ENCODE measurements at regions not wholly inside any gene's neighbourhood (a gene's known extent, or its start where the extent isn't known, plus 50 kb on each side); places are given as distances from the start of the nearest gene placed in this dataset.

DNA sequence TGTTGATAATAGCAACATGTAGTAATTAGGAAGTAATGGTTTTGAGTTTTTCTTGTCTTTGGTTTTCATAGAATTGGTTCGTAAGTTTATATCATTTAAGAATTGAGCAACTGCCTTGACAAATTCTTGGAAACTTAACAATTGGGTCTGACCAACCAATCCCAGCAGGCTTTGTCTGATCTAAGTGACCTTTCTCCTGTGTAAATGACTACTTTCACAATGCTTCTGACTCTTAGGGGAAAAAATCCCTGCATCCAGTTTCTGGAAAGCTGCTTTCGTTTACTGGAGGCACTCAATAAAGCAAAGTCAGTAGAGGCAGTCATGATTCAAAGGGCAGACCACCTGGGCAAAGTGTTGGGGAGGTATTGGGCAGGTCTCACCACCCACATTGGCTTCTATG is 303.6 kb upstream of the FAM78B start:
- peaks cover 13% of the 10 kb centered on the region in 2 experiments for H3K4me1 Mint-ChIP-seq
- Histone ChIP-seq H3K27ac (ENCODE audit: insufficient read length, low read depth, low read length) (no peak overlapping the region), H2BK5ac (ENCODE audit: insufficient read length, low read length) (no peak overlapping the region), H2BK15ac (ENCODE audit: low read depth, low read length) (no peak overlapping the region), H3K14ac (ENCODE audit: insufficient read depth, low read length) (no peak overlapping the region), H2AK5ac (ENCODE audit: insufficient read length, low read length) (no peak overlapping the region), H4K20me1 (ENCODE audit: control insufficient read depth, insufficient read depth, insufficient read length) (no peaks in the 10 kb centered on the region), H4K91ac (ENCODE audit: insufficient read length, low read depth, low read length) (no peak overlapping the region), H2AFZ (ENCODE audit: low read length) (no peak overlapping the region), H2BK12ac (ENCODE audit: insufficient read length, low read depth, low read length) (no peak overlapping the region), H3K79me2 (ENCODE audit: insufficient read depth, low read length) (no peaks in the 10 kb centered on the region), H3K9ac (ENCODE audit: extremely low read depth, insufficient read length, low read length) (no peak overlapping the region), H3T11ph (ENCODE audit: low read length) (no peak overlapping the region), H3K4ac (ENCODE audit: low read depth, low read length) (no peak overlapping the region), H3K56ac (ENCODE audit: insufficient read length, low read depth, low read length) (no peak overlapping the region), H3K9me3 (ENCODE audit: control insufficient read depth, low read depth, low read length) (no peaks in the 10 kb centered on the region), H2BK20ac (ENCODE audit: low read depth, low read length, poor library complexity, severe bottlenecking) (no peak overlapping the region), H3K23ac (ENCODE audit: insufficient read length, low read depth, low read length) (no peak overlapping the region), H3K4me1 (ENCODE audit: insufficient read depth, low read length) (no peaks in the 10 kb centered on the region; the same call in 1 of the 2 replicates), H2BK120ac (ENCODE audit: low read depth, low read length, poor library complexity, severe bottlenecking) (no peak overlapping the region), H3K4me2 (ENCODE audit: insufficient read depth, insufficient read length, low read length) (no peak overlapping the region), H4K8ac (replicated peaks; ENCODE audit: insufficient read length, low read depth, low read length) (no peak overlapping the region), H3K79me1 (ENCODE audit: insufficient read depth, low read depth, low read length, poor library complexity, severe bottlenecking) (no peaks in the 10 kb centered on the region), H4K5ac (ENCODE audit: insufficient read length, low read depth, low read length) (no peak overlapping the region), H3K27me3 (ENCODE audit: insufficient read depth, low read length) (no peaks in the 10 kb centered on the region), H3K23me2 (ENCODE audit: insufficient read length, low read depth, low read length, poor library complexity, severe bottlenecking) (no peaks in the 10 kb centered on the region), H3K18ac (ENCODE audit: insufficient read length, low read depth, low read length) (no peak overlapping the region)
- no peak overlapping the region for H3K27ac Mint-ChIP-seq
- peaks cover 1% of the 10 kb centered on the region; the same call in 1 of the 2 replicates for H3K27me3 Mint-ChIP-seq (ENCODE audit: low read depth)
- TF ChIP-seq, protein P1, sequence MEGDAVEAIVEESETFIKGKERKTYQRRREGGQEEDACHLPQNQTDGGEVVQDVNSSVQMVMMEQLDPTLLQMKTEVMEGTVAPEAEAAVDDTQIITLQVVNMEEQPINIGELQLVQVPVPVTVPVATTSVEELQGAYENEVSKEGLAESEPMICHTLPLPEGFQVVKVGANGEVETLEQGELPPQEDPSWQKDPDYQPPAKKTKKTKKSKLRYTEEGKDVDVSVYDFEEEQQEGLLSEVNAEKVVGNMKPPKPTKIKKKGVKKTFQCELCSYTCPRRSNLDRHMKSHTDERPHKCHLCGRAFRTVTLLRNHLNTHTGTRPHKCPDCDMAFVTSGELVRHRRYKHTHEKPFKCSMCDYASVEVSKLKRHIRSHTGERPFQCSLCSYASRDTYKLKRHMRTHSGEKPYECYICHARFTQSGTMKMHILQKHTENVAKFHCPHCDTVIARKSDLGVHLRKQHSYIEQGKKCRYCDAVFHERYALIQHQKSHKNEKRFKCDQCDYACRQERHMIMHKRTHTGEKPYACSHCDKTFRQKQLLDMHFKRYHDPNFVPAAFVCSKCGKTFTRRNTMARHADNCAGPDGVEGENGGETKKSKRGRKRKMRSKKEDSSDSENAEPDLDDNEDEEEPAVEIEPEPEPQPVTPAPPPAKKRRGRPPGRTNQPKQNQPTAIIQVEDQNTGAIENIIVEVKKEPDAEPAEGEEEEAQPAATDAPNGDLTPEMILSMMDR (conservative IDR thresholded peaks at IDR 0.05): no peak
- DNase-seq: no peak
- peaks cover under 1 to 3% of the 10 kb centered on the region in 2 experiments; a peak in 1 of 5 replicates for H3K9me3 Mint-ChIP-seq
- no peak overlapping the region for H3K4me3 Mint-ChIP-seq
- H3K36me3 Mint-ChIP-seq (ENCODE audit: insufficient read depth in 1 of 3, low read depth in 3 of 3): peaks cover 0 to 9% (median 0%) of the 10 kb centered on the region in 3 experiments; a peak in 4 of 7 replicates
- WGBS (ENCODE audit: extremely low coverage, insufficient read length, low lambda C conversion rate): no CpG with 5 or more reads among the region's 2 CpGs

Data from H9 (cell line).